ENCODE measurements at regions not wholly inside any gene's neighbourhood (a gene's known extent, or its start where the extent isn't known, plus 50 kb on each side); places are given as distances from the start of the nearest gene placed in this dataset.

DNA sequence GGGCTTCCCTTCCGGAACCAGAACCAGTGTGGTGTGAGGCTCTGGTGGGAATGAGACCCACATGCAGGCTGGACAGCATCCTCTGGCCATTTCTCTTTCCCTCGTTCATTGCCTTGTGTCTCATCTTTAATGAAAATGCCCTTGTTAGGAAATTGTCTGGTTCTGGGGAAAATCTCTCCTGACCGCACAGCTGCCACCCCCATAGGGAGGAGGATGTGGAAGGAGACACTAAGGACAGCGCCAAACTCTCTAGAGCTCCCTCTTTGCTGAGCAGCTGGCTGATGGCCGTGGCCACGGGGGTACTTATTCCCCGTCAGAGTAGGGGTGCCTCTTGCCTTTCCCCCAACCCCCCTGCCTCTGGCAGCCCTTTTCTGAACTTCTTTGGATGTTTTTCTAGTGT is 297.6 kb upstream of the C2CD4B start (continued):
- no peak for TF ChIP-seq REST (IDR thresholded peaks at IDR 0.05)
- TF ChIP-seq, protein P1, sequence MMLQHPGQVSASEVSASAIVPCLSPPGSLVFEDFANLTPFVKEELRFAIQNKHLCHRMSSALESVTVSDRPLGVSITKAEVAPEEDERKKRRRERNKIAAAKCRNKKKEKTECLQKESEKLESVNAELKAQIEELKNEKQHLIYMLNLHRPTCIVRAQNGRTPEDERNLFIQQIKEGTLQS (IDR thresholded peaks at IDR 0.05): no peak
- no peak for TF ChIP-seq MAX (IDR thresholded peaks at IDR 0.05)

- 69% methylated on average over 5 of the region's 5 CpGs for WGBS
- DNase-seq (ENCODE audit: low spot score): no peak
- Histone ChIP-seq H3K9ac (ENCODE audit: low read depth in 1 of 2, low read length in 2 of 2) (no peak overlapping the region), H3K9me3 (ENCODE audit: control insufficient read depth in 4 of 4, low read length in 3 of 4) (no peaks in the 10 kb centered on the region), H3K4me3 (ENCODE audit: low read depth in 1 of 3, low read length in 3 of 3) (no peak overlapping the region), H3K4me1 (ENCODE audit: control insufficient read depth in 4 of 4, insufficient read depth in 4 of 4, low read length in 3 of 4) (no peaks in the 10 kb centered on the region), H3K36me3 (ENCODE audit: control insufficient read depth in 4 of 4, insufficient read depth in 3 of 4, low read depth in 1 of 4, low read length in 3 of 4) (no peaks in the 10 kb centered on the region), H3K27ac (ENCODE audit: low read depth in 1 of 2, low read length in 2 of 2) (no peak overlapping the region), H3K27me3 (ENCODE audit: control insufficient read depth in 4 of 4, insufficient read depth in 4 of 4, low read length in 3 of 4) (no peaks in the 10 kb centered on the region)
- TF ChIP-seq SP1 (IDR thresholded peaks at IDR 0.05) (no peak), HNF4G (IDR thresholded peaks at IDR 0.05) (no peak), FOXA2 (IDR thresholded peaks at IDR 0.05) (no peak), EGR1 (IDR thresholded peaks at IDR 0.05; ENCODE audit: low read depth in 2 of 2) (no peak), FOXA1 (IDR thresholded peaks at IDR 0.05) (no peak), RAD21 (IDR thresholded peaks at IDR 0.05) (no peak), REST (IDR thresholded peaks at IDR 0.05) (no peak), ZBTB33 (IDR thresholded peaks at IDR 0.05) (no peak), RXRA (IDR thresholded peaks at IDR 0.05) (no peak), JUND (IDR thresholded peaks at IDR 0.05) (no peak), NR2F2 (IDR thresholded peaks at IDR 0.05) (no peak), CTCF (IDR thresholded peaks at IDR 0.05; ENCODE audit: low read depth, low read length, missing input control) (no peak), GABPA (IDR thresholded peaks at IDR 0.05 in 1 of 2, conservative IDR thresholded peaks at IDR 0.05 in 1 of 2) (no peak)
- TF ChIP-seq, protein P1 (IDR thresholded peaks at IDR 0.05): no peak
Observed at GRCh38 chr15:62464705-62465104, 299.6 kb upstream of the C2CD4B start.

All from liver (tissue), 8 donors.